Esophagus muscularis mucosa (tissue), 4 donors: ENCODE measurements at regions not wholly inside any gene's neighbourhood (a gene's known extent, or its start where the extent isn't known, plus 50 kb on each side); places are given as distances from the start of the nearest gene placed in this dataset.

ENCODE experiments used
- DNase-seq: peaks from one replicate; pipeline ENCODE4 v3.0.0-alpha.2; 2017; ENCODE audit errors: extremely low spot score
- H3K27ac ChIP-seq, 4 donors: fragments of 200-600 bp; sonication (generic); replicated peaks in 1 of 4; 1 replicate in 3 of 4; 2 replicates in 1 of 4; pipeline ENCODE4 v1.5.1; 2016 to 2019; ENCODE audit warnings: mild to moderate bottlenecking in 1 of 4
- H3K27me3 ChIP-seq, 4 donors: fragments of 200-600 bp; sonication (generic); one replicate each; pipeline versions ENCODE4 v1.5.1 to v1.6.0; 2016 to 2019
- H3K36me3 ChIP-seq, 4 donors: fragments of 200-600 bp; sonication (generic); one replicate each; pipeline ENCODE4 v1.5.1; 2016 to 2019
- H3K4me1 ChIP-seq, 4 donors: fragments of 200-600 bp; sonication (generic); one replicate each; pipeline ENCODE4 v1.5.1; 2016 to 2019
- H3K4me3 ChIP-seq, 4 donors: fragments of 200-600 bp; sonication (generic); 1 replicate in 2 of 4; 2 replicates in 2 of 4; pipeline ENCODE4 v1.5.1; 2016 to 2019; ENCODE audit warnings: mild to moderate bottlenecking in 4 of 4, moderate library complexity in 1 of 4
- H3K9me3 ChIP-seq, 4 donors: fragments of 200-600 bp; sonication (generic); 1 replicate in 3 of 4; 2 replicates in 1 of 4; pipeline ENCODE4 v1.5.1; 2016 to 2019
- EP300 ChIP-seq: sonication (generic); formaldehyde crosslinking; IDR thresholded peaks from one replicate; pipeline ENCODE4 v1.6.1; 2017; ENCODE audit warnings: antibody characterized with exemption
- POLR2A ChIP-seq: fragments of 450-650 bp; IDR thresholded peaks from one replicate; pipeline ENCODE4 v1.6.1; 2017; ENCODE audit warnings: antibody characterized with exemption, moderate library complexity, mild to moderate bottlenecking, low read depth
- POLR2AphosphoS5 ChIP-seq, 2 donors: sonication (generic); formaldehyde crosslinking; IDR thresholded peaks; one replicate each; pipeline ENCODE4 v1.6.1; 2017; ENCODE audit warnings: antibody characterized with exemption in 2 of 2
- WGBS: methylation state at CpG from one replicate; pipeline ENCODE4 v1.1.5; 2018; 5-methylcytosine and 5-hydroxymethylcytosine counted together
- intact Hi-C: fragments of 100-400 bp; cut with DNase I; formaldehyde crosslinking; loops from one replicate; pipeline ENCODE4 v1.15.1; 2023
- TF ChIP-seq, protein P1 (sequence below), 3 experiments: fragments of 200-600 bp in 2 of 3; fragments of 450-650 bp in 1 of 3; sonication (generic) in 2 of 3; IDR thresholded peaks; one replicate each; pipeline ENCODE4 v1.5.1; 2017 to 2019; ENCODE audit warnings: antibody characterized with exemption in 3 of 3, mild to moderate bottlenecking in 2 of 3, moderate library complexity in 1 of 3

DNA sequence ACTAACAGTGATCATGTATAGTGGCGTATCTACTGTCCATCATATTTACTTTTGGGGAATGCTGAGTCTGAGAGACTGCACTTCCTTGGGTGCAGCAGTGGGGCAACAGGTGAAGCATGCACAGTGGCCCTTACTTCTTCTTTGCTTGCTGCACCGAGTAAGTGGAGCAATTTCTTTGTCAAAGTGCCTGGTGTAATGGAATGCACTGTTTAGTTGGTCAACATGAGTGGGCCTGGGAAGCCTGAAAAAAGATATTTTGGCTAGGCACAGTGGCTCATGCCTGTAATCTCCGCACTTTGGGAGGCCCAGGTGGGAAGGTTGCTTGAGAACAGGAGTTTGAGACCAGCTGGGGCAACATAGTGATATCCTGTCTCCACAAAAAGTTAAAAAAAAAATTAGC is 94.9 kb downstream of the OLFM4 start:
- intact Hi-C loops: no loop called here
- H3K27me3 ChIP-seq: peaks cover 0 to 3% (median 0%) of the 10 kb centered on the region in 4 donors
- H3K27ac ChIP-seq: no peak overlapping the region
- no peaks in the 10 kb centered on the region for H3K4me1 ChIP-seq
- H3K4me3 ChIP-seq: no peak overlapping the region
- 85% methylated on average over 3 of the region's 3 CpGs for WGBS
- no peaks in the 10 kb centered on the region for H3K9me3 ChIP-seq
- TF ChIP-seq, protein P1, sequence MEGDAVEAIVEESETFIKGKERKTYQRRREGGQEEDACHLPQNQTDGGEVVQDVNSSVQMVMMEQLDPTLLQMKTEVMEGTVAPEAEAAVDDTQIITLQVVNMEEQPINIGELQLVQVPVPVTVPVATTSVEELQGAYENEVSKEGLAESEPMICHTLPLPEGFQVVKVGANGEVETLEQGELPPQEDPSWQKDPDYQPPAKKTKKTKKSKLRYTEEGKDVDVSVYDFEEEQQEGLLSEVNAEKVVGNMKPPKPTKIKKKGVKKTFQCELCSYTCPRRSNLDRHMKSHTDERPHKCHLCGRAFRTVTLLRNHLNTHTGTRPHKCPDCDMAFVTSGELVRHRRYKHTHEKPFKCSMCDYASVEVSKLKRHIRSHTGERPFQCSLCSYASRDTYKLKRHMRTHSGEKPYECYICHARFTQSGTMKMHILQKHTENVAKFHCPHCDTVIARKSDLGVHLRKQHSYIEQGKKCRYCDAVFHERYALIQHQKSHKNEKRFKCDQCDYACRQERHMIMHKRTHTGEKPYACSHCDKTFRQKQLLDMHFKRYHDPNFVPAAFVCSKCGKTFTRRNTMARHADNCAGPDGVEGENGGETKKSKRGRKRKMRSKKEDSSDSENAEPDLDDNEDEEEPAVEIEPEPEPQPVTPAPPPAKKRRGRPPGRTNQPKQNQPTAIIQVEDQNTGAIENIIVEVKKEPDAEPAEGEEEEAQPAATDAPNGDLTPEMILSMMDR (IDR thresholded peaks at IDR 0.05): no peak
- TF ChIP-seq EP300 (no peak), POLR2AphosphoS5 (IDR thresholded peaks at IDR 0.05) (no peak), POLR2A (no peak)
- H3K36me3 ChIP-seq: no peaks in the 10 kb centered on the region
- no peak for DNase-seq

DNA sequence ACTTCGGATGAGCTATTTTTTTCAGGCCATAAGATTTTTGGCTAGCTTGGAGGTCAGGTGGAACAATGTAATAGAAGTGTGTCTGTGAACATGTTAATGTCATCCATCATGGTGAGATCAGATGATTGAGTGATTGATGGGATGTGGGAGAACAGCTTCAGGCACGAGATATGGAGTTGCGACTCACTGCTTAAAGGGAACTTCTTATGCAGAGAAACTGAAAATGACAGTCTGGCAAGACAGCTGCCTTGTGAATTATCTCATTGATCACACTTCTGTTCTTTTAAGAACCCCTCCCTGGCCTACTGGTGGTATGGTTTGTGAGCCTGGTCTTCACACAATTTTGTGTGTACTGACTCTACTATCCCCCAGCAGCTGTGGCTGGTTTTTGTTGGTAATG is 96.0 kb downstream of the OLFM4 start:
- intact Hi-C loops: no loop called here
- whole genome bisulfite sequencing: 75% methylated on average over 3 of the region's 3 CpGs
- no peak for DNase-seq
- H3K9me3 ChIP-seq: no peaks in the 10 kb centered on the region
- H3K4me3 ChIP-seq: no peak overlapping the region
- peaks cover 0 to 3% (median 0%) of the 10 kb centered on the region in 4 donors for H3K27me3 ChIP-seq
- no peak overlapping the region for H3K27ac ChIP-seq
- H3K36me3 ChIP-seq: no peaks in the 10 kb centered on the region
- H3K4me1 ChIP-seq: no peaks in the 10 kb centered on the region
- TF ChIP-seq EP300: no peak
- TF ChIP-seq POLR2A: no peak
- TF ChIP-seq POLR2AphosphoS5 (IDR thresholded peaks at IDR 0.05): no peak
- TF ChIP-seq, protein P1 (IDR thresholded peaks at IDR 0.05): no peak

DNA sequence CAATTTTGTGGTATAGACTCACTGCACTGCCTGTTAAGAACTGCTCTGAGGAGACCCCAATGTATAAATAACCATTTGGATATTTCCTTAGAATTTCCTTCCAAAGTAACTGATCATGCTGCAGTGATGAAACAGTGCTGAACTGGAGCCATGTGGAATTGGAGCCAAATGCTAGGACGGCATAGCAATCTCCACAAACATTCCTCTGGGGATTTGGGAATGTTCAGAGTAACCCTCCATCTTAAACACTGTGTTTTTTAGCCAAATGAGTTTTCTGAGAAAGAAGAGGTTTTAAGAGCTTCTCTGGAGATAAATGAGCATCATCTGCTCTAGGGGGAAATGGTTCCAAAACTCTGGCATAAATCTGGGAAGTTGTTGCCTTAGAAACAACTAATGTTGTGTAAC is 98.2 kb downstream of the OLFM4 start:
- Histone ChIP-seq H3K27me3 (peaks cover 0 to 3% (median 0%) of the 10 kb centered on the region in 4 donors), H3K36me3 (no peaks in the 10 kb centered on the region), H3K9me3 (no peaks in the 10 kb centered on the region), H3K4me3 (no peak overlapping the region), H3K4me1 (no peaks in the 10 kb centered on the region), H3K27ac (no peak overlapping the region)
- 18% methylated on average over 1 of the region's 1 CpG for WGBS
- no peak for TF ChIP-seq POLR2A
- no peak for TF ChIP-seq EP300
- TF ChIP-seq, protein P1 (IDR thresholded peaks at IDR 0.05): no peak
- no peak for TF ChIP-seq POLR2AphosphoS5 (IDR thresholded peaks at IDR 0.05)
- intact Hi-C loops: no loop called here
- no peak for DNase-seq

DNA sequence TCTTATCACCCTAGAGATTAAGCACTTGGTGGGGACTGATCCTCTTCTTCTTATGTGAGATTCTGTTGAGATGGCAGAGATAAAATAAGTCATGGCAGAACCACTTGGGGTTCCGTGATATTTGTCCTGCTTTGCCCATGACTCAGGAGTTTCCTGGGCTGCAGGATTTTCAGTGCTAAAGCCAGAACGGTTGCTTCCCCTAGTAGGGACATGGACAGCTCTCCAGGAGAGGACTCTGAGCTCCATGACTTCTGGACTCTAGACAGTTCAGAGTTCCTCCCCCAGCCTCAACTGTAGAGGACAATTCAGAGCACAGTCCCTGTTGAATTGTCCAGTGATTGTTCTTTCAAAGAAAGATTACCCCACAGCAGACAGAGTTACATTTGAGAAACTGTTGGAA is 98.8 kb downstream of the OLFM4 start:
- 66% methylated on average over 2 of the region's 2 CpGs for WGBS
- no peak for DNase-seq
- Histone ChIP-seq H3K4me3 (no peak overlapping the region), H3K27me3 (peaks cover 0 to 7% (median 0%) of the 10 kb centered on the region in 4 donors), H3K4me1 (no peaks in the 10 kb centered on the region), H3K36me3 (no peaks in the 10 kb centered on the region), H3K9me3 (no peaks in the 10 kb centered on the region), H3K27ac (no peak overlapping the region)
- intact Hi-C loops: no loop called here
- TF ChIP-seq, protein P1 (IDR thresholded peaks at IDR 0.05): no peak
- no peak for TF ChIP-seq POLR2AphosphoS5 (IDR thresholded peaks at IDR 0.05)
- TF ChIP-seq EP300: no peak
- no peak for TF ChIP-seq POLR2A

DNA sequence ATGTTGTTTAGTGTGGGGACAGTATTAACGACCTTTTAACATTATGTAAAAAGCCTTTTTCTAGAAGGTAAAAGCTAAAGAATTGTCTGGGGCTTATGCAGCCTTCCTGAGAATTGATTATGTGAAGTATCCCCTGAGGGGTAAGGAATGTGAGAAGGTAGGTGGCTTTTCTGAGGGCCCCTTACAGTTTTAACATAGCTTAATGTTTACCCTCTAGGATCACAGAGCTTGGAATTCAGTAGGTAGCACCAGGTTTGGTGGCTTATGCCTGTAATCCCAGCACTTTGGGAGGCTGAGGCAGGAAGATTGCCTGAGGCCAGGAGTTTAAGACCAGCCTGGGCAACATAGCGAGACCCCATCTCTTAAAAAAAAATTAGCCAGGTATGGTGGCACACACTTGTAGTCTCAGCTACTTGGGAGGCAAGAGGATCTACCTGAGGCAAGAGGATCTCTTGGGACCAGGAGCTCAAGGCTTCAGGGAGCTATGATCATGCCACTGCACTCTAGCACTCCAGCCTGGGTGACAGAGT is 101.3 kb downstream of the OLFM4 start:
- Histone ChIP-seq H3K27ac (no peak overlapping the region), H3K4me3 (no peak overlapping the region), H3K4me1 (no peaks in the 10 kb centered on the region), H3K9me3 (no peaks in the 10 kb centered on the region), H3K36me3 (no peaks in the 10 kb centered on the region), H3K27me3 (peaks cover 0 to 18% (median 0%) of the 10 kb centered on the region in 4 donors)
- no peak for DNase-seq
- TF ChIP-seq, protein P1 (IDR thresholded peaks at IDR 0.05): no peak
- TF ChIP-seq POLR2AphosphoS5 (IDR thresholded peaks at IDR 0.05) (no peak), EP300 (no peak), POLR2A (no peak)
- 89% methylated on average over 2 of the region's 2 CpGs for WGBS
- intact Hi-C loops: no loop called here
